Stromal cell of bone marrow (primary cell): ENCODE measurements at regions not wholly inside any gene's neighbourhood (a gene's known extent, or its start where the extent isn't known, plus 50 kb on each side); places are given as distances from the start of the nearest gene placed in this dataset.

Experiments used
- DNase-seq: peaks from one replicate; pipeline ENCODE4 v3.0.0-alpha.2; 2012; ENCODE audit warnings: low read depth

DNA sequence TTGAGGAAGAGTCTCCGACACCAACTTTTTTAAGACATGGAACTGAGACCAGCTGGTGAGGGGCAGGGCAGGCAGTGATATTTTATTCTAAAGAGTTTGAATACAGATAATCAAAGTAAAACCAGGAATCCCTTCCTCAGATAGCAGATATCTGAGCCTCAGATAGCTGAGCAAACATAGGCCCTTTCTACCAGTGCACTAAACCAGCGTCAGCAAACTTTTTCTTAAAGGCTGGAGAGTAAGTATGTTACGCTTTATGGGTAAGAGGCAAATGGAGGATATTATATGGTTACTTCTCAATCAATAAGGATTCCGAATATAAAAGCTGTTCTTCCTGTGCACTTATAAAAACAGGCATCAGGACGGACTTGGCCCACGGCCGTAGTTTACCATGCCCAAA lies 73.9 kb downstream of the WNT5A start:
- DNase-seq: no peak

DNA sequence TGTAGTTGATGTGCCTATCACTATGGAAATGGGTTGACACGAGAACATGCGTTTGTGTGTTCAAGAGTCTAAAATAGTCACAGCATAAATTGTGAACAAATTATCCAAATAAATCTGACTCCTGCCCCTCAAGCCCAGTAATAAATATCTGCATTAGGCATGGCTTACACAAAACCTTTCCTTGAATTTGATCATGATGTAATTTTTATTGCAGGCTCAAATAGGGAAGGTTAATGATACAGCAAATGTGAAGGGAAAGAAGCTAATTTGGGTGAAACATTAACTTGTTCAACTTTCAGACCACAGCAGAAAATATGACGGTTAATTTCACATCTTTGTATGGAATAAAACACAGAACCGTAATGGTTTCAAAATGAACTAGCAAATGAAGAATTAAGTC lies 74.6 kb downstream of the WNT5A start:
- DNase-seq: no peak

DNA sequence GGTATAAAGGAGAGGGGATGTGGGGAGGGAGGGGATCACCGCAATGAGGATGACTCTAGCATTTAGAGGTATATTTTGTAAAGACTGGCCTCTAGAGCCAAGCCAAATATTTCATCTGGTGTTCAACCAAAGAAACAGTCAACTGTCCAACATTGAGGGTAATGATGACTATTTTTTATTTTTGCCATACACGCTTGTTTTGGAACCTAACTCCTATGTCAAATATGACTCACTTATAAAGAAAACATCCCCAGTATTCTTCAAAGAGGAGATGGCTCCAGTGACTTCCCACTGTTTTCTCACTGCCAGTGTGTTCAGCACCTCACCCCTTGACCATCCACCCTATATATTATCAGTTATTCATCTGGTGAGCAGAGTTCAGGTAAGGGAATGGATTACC lies 77.3 kb downstream of the WNT5A start:
- DNase-seq: peak; percentile 67

DNA sequence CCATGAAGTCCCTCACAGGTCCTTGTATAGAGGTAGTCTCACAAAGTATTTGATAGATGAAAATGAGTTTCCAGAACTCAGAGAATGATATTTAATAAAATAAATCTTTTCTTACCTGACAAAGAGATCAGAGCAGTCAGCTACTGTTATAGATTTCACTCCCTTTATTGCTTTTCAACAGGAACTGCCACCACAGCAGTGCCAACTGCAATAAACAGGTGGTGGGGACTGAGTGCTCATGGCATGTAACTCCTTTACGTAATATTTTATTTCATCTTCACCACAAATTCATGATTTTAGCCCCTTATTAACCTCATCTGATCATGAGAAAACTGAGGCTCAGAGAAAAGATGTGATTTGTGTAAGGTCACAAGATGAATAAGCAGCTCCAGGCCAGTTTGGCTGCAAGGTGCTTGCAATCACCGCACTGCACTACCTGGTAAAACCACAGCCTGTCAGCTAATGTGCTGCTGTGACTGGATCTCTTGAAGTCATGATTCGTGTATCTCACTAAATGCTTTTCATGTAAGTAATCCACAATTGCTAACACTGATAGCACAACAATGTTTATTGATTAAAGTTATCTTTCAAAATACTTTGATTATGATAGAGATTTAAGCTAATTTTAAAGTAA lies 78.8 kb downstream of the WNT5A start:
- no peak for DNase-seq

DNA sequence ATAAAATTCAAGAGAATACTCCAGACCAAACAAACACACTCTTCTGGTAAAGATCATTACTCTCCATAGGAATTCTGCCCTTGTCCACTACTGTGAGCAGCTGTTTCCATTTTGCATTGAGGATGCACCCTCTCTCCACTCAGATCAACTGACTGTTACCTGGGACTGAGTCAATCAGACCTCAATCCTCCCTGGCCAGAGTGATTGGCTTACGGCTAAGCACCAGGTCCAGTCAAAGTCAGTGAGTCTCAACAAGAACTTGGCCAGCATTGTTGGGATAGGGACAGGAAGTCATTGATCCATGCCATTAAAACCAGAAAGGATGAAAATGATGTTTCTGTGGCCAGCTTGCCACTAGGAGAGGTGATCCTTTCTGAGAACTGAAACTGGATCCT lies 79.7 kb downstream of the WNT5A start:
- no peak for DNase-seq

DNA sequence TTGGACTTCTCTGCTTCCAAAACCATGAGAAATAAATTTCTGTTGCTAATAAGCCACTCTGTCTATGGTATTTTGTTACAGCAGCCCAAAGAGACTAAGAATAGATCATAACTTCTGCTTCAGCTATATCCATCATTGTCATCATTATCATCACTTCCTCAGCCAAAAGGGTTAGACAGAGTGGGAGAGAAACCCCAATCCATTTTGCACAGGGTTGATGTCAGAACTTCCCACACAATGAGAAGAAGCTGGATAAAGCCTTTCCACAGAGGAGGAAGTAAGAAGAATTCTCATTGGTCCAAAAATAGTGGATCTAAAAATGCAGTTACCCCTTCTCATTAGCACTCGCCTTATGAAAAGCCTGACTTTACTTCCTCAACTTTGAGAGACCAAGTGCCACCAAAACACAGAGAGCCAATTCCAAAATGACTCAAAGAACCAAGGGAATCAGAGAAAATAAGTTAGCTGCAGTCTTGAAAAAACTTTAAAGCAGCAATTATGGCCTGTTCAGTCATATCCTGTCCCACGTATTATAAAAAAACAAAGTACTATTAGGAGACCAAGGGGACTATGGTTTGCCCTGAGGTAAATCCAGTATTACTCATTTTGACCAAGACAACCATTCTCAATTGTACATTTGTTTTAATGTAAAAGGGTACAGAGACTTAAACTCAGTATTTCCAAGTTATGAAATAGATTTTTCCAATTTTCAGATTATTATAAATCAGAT lies 80.2 kb downstream of the WNT5A start:
- peak; percentile 74 for DNase-seq

DNA sequence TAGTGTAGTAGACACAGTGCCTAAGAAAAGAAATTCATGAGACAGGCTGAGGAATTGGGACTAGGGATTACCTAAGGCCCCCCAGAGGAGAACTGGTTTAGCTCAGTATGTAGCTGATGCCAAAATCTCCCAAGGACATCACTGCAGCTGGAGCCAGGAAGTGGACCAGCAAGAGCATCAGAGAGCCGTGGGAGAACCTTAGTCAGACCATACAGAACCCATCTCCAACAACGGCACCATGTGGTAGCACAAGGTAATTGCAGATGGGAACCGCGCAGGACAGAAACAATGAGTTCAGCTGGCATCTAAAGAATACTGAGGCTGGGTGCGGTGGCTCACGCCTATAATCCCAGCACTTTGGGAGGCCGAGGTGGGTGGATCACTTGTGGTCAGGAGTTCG lies 81.7 kb downstream of the WNT5A start:
- DNase-seq: no peak

DNA sequence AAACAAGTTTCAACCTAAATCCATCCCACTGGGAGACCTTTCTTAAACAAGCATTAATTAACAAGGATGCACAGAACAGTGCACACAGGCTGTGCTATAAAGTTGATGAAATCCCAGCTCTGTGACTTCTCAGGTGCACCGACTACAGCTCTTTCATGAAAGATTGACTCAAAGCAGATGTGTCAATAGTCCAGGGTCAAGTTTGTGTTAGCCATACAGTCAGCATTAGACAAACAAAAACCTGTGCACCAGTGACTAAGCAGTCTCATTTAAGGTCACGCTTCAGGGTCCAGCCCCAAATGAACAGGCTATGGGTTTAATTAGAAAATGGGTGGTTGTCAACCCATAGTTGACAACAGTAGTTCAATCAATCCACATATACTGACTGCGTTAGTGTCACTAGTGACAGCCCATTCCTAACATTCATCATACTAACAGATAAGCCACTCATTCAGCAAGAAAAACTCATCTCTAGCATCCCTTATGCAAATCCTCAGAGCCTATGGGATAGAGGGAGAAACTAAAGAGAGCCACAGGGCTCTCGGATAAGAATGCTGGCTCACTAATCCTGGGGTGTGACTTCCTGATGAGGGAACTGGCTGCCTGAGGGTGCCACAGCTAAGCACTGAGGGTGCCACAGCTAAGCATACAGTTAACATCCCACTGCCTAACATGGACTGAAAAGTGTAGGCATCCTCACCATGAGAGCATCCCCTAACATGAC lies 84.1 kb downstream of the WNT5A start:
- no peak for DNase-seq

DNA sequence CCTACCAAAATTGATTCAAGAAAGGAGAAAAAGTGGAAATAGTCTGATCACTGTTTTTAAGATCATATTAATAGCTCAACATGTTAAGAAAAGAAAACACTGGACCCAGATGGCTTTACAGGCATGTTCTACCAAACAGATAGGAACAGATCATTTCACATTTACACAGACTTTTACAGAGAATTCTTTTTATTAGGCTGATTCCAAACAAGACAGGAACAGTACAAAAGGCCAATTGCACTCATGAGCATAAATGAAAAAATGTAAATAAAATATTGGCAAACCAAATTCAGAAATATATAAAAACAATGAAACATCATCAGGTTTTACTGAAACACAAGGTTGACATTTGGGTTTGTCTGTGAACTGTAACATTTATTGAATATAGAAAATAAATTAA lies 106.5 kb downstream of the WNT5A start:
- DNase-seq: no peak

DNA sequence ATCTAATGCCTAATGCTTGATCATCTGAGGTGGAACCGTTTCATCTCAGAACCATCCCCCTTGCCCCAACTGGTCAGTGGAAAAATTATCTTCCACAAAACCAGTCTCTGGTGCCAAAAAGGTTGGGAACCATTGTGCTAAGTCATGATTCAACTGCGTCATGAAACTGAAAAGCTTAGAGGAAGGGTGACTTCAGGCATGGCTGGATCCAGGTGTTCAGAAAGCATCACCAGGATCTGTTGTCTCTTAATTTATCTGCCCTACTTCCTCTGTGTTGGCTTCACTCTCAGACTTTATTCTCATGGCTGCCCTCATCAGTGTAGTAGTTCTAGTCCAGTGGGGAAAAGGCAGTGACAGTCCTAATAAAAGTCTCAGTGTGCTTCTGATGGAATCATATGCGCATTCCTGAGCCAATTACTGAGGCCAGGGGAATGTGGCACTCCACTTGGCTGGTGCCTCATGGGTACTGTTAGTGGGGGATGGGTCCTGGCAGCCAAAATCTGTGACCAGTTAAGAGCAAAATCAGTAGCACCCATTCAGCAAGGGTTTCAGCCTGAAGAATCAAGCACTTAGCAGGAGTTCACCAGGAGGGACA lies 110.3 kb downstream of the WNT5A start:
- no peak for DNase-seq

DNA sequence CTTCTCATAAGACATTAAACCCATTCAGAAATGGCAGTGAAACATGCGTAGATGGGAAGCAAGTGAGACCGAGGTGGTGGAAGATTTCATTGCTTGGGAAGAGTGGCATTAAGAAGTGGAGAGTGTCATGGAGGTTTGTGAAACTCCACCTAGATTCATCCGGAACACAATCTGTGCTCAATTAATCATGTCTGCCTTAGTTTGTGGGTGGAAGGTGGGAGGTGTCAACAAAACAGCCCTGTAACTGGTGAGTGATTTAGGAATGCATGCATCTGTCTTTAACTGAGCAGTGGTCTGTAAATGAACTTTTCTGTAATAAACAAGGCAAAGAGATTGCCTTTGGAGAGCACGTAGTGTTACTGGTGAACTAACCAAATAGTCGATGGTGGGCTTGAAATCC lies 113.7 kb downstream of the WNT5A start:
- DNase-seq: no peak

DNA sequence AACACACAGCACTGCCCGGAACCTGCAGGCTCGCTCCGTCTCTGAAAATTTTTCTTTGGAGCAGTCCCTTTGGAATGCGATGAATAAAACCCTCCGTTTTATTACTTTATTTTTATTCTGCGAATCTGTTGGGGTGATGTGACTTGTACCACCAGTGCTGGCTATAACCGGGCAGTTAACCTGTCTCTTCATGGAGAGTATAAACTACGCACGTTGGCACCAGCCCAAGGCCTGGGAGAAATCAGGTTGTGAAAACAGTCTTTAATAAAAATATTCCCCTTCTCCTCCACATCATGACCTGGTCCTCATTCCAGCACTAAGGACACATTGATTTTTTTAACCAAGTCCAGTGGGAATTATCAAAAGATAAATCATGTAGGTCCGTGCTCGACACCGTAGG lies 116.8 kb downstream of the WNT5A start:
- no peak for DNase-seq

DNA sequence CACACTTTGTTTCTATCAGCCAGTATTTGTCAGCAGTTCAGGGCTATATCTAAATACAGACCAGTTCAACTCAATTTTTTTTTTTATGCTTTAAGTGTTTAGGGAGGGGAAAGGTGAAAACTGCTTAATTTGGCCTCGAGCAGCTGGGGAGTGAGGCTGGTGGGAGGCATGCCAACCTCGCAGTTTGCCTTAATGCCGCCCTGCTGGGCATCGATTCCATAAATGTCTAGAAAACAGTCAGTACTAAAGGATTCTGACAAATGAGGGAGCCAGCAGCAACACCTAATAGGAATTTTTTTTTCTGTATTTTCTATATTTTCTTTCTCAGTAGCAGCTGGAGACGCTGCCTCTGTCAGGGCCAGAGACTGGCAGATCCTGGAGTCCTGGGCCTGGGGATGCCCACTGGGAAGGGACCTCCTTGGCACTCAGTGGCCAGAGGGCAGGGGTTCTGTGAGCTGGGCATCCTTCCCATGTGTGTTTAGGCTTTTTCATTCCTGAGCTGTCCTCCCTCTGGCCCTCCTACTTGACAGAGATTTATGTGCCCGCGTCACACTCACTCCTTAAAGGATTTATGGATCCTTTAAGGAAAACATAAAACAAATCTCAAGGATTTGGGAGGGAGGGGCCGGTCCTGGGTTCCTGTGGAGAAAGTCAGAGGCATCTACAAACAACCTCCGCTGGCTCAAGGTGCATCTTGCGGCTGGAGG lies 117.8 kb downstream of the WNT5A start:
- DNase-seq: no peak

DNA sequence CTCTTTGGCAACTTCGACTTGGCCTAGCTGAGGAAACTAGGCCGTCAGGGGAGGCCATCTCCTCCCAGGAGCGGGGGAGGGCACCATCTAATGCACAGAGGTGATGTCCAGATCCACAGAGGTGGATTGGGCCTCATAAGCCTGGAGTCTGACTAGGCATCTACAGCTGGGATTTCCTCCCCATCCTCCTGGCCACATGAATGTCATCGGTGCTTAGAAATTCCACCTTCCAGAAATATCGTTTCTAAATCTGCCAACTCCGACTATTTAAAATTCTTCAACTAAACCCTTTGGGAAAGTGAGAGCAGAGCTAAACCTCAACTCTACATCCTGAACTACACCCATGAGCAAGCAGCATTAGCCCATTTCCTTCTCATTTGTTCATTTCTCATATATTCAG lies 118.7 kb downstream of the WNT5A start:
- no peak for DNase-seq

DNA sequence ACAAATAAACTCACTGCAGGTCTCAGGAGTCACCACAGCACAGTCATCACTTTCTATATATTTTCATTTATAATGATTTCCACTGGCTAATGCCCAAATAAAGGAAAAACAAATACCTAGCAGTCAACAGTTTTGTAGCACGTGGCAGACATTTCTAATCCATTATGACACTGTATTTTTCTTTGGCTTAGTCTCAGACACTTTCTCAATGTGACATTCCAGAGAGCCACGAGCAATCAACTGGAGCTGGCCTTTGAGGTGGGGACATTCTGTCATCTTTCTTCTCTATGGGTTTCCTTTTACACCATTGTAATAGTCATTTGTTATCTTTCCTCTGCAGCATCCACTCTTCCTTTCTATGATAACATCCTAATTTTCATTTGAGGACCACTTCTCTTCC lies 119.7 kb downstream of the WNT5A start:
- DNase-seq: no peak

DNA sequence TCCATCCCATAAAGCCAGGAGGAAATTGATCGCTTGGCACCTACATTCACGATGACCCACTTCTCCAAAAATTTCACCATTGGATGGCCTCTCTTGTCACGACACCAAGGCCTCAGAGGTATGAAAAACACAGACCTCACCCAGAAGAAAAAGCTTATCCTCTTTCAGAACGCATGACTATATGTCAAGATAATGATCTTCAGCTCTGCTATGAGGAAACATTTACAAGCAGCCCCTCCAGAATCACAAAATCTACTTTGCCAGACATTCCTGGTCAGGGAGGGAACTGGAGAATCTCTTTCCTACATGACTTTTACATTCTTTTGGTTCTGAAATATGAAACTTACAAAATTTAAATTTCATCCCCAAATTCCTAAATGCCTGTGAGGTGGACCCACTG lies 122.7 kb downstream of the WNT5A start:
- DNase-seq: no peak

DNA sequence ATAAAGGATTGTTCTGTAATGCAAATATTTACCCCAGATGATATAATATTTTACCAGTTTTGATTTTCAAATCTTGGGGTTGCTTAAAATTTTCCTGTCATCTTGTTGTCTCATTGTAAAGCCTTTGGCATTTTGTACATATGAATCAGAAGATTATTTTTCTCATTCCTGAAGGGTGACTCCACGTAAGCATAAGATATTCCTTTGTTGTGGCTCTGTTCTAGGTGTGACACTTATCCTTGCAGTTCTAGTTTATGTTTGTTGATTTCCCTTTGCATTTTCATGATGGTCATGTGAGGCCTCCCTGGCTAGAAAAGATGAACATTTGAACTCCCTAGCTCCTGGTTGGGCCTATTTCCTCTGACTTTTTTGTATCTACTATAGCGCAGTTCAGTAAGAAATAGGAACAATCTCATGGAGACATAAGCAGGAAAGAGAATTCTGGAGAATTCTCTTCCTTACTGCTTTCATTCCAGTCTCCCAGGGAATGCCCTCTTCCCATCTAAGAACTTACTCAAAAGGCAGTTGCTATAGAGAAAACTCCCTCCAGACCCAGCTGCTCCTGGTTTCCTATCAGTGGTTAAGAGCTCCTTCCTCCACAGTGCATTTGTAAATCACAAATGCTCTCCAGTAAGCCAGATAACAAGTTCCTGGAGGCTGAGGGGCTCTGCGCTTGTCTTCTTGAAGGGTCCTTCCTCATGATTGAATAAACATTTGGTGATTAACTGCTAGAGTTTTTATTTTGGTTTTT lies 124.7 kb downstream of the WNT5A start:
- no peak for DNase-seq

DNA sequence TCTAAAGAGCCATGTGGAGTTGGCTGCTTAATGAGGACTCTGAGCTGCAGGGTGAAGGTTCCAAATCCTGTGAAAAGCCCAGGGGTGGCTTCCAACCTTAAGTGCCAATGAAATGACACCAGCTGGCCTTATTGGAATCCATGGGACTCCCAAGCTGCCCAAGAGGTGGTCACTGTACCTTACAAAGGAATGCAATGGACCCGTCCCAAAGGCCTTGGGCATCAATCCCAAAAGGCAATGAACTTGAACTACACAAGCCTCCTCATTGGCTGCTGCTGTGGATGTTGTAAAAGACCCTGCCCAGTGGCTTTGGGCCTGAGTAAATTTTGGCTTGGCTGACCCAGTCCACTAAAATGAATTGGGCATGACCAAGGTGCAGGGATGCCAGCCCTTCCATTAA lies 129.3 kb downstream of the WNT5A start:
- DNase-seq: no peak

DNA sequence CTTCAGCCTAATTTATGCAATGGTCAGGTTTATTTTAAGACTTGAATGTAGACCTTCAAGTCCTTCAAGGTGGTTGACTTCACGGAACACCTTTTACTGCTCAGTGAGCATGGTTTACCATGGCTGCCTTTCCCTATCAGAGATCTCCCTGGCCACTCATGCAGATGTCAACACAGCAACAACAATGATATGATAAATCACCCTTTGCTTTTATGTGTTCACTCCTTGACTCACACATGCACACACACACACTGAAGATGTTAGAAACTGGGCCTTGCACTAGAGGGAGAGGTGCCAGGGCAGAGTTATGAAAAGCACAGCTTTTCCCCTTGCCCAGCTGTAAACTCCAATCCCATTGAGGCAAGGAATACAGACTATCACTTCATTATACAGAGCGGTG lies 134.4 kb downstream of the WNT5A start:
- no peak for DNase-seq

DNA sequence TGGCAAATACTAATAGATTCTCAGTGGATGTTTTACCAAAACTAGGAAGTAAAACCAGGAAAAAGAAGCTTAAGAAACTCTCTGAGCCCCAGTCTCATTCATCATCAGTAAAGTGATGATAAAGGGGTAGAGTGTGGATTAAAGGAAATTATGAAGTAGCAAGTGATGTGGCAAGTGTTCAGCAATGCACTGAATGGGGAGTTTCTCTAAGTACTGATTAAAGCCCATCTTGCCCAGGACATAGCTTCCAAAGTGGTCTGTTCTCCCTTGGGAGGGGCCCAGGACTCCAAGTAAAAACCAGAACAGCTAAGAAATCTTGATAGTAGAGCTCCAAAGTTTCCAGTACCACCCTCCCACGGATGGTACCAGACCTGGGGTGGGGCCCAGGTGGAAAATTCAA lies 137.3 kb downstream of the WNT5A start:
- no peak for DNase-seq

DNA sequence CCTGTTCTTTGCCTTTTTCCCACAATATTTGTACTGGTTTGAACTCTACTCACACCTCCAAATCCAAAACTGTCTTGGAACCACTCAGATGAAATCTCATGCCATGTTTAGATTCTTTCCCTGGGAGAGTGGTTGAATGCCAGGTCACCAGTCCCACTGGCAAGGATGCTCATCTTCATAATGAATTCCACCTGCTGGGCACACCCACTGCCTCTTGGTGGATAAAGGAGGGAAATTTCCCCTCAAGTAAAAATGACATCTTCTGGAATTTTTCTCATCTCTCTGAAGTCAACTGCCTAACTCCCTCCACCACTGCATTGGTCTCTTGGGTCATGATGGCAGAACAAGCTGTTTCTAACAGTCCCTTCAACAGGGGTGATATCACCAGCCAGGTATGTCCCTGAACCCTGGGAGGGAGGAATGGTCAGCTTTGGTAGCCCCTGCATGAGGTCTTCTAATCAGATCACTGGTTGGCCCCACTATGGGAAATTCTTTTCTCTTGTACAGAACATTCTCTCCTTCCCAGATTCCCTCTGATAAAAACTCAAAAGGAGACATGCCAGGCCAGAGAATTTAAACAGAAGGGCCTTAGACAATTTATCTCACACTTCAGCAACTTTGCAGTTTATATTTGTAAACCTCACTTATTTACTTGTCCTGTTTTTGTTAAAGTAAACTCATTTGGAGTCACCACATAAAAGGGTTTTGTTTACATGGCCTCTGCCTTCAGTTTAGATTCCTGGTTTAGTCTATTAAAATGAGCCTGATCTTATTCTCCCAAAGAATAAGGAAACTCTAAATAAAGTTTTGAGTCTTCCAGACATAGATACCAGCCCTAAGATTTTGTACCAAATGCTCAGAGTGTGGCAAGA lies 143.4 kb downstream of the WNT5A start:
- DNase-seq: no peak
